ENCODE measurements at regions not wholly inside any gene's neighbourhood (a gene's known extent, or its start where the extent isn't known, plus 50 kb on each side); places are given as distances from the start of the nearest gene placed in this dataset.
"Not testable (repeated sequence)": the region's sequence is repeated elsewhere in the genome, so short reads cannot be mapped to it uniquely, and the experiment has no call there.

DNA sequence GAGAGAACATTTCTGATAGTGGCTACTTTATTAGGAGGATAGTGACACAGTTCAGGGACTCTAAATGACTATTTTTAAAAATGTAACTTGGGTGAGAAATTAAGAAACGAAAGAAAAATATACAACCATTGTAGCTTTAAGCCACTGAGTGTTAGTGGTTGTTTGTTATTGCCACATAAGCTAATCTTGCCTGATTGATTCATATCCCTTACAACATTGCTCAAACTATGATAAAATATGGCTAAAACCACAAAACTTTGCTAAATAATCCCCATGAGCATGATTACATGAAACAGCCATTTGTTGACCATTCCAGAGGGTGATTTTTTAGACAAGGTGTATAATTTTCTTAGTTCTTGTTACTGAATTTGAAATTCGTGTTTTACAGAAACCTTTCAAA is 343.4 kb downstream of the SLITRK5 start:
- no peak for DNase-seq (ENCODE audit: insufficient read length, low spot score)
- FAIRE-seq: no peak
- TF ChIP-seq, protein P1, sequence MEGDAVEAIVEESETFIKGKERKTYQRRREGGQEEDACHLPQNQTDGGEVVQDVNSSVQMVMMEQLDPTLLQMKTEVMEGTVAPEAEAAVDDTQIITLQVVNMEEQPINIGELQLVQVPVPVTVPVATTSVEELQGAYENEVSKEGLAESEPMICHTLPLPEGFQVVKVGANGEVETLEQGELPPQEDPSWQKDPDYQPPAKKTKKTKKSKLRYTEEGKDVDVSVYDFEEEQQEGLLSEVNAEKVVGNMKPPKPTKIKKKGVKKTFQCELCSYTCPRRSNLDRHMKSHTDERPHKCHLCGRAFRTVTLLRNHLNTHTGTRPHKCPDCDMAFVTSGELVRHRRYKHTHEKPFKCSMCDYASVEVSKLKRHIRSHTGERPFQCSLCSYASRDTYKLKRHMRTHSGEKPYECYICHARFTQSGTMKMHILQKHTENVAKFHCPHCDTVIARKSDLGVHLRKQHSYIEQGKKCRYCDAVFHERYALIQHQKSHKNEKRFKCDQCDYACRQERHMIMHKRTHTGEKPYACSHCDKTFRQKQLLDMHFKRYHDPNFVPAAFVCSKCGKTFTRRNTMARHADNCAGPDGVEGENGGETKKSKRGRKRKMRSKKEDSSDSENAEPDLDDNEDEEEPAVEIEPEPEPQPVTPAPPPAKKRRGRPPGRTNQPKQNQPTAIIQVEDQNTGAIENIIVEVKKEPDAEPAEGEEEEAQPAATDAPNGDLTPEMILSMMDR (IDR thresholded peaks at IDR 0.05; ENCODE audit: insufficient read depth, missing control alignments): no peak

DNA sequence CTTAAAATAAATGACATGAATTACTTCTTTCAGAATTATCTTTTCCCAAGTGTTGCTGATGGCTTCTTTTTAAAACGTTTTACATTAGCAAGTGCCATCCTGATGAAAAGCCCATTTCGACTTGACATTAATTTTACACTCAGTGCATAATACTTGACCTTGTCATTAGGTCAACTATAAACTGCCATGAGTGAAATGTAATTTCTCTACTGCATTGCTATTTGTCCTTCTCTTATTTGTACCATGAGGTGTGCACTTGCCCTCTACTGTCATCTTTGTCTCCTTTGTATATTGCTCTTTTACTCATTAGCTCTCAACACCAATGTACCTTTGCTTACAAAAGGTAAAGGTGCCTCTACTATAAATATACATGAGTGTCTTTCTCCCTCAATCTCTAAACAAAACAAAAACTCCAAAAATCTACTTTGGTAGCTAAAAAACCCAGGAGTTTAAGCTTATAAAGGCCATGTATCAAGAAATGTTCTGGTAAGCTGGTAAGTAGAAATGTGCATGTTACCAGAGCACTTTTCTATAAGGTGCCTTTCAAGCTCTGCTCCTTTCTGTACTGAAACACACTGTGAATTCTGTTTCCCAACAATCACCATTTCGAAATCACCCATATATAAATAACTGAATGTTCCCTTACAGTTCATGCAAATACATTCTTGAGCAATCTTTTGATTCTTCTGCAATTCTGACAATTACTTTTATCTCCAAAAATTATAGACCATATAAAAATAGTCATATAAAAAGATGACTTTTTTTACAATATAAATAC is 351.4 kb downstream of the SLITRK5 start:
- TF ChIP-seq, protein P1 (IDR thresholded peaks at IDR 0.05; ENCODE audit: insufficient read depth, missing control alignments): no peak
- no peak for FAIRE-seq
- no peak for DNase-seq (ENCODE audit: insufficient read length, low spot score)

DNA sequence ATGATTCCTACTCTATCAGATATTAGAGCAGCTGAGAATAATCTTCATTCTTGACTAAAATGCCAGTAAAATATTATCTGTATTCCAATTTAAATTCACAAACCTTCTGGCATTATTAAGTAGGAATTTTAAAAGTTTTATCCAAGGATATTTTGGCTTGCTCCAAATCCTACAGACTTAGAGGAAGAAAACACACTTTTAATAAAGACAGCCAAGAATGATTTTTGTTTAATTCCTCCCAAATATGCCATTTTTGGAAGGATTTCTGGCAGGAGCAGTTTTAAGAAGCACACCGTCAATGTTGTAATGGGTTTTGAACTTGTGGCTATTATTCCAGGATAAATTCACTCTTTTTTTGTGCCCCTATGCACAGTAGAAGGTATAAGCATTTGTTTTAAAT is 355.1 kb downstream of the SLITRK5 start:
- DNase-seq (ENCODE audit: insufficient read length, low spot score) (no peak), FAIRE-seq (no peak)
- TF ChIP-seq, protein P1 (IDR thresholded peaks at IDR 0.05; ENCODE audit: insufficient read depth, missing control alignments): no peak

DNA sequence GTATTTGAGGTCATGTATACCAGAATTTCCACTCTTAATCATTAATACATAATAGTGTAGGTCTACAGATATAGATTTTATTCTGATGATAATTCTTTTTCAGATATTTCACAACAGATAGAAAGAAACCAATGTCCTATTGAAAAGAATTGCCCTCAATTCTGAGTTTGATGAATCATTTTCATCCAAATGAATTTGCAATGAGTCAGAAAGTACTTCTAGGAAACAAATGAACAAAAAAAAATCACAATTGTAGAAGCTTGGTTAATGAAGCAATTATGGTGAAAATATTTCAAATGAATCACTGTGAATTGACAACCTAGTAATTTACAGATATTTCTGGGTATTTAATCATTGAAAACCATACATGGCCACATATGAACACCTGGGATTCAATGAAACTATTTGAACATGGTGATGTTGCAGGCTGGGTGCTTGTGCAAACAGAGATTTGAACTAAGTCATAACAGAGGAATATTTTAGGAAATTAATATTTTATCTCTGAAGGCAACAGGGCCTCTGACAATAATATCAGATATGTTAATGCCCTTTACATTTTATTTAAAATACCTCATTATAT is 360.9 kb downstream of the SLITRK5 start:
- FAIRE-seq (no peak), DNase-seq (ENCODE audit: insufficient read length, low spot score) (no peak)
- TF ChIP-seq, protein P1 (IDR thresholded peaks at IDR 0.05; ENCODE audit: insufficient read depth, missing control alignments): no peak

DNA sequence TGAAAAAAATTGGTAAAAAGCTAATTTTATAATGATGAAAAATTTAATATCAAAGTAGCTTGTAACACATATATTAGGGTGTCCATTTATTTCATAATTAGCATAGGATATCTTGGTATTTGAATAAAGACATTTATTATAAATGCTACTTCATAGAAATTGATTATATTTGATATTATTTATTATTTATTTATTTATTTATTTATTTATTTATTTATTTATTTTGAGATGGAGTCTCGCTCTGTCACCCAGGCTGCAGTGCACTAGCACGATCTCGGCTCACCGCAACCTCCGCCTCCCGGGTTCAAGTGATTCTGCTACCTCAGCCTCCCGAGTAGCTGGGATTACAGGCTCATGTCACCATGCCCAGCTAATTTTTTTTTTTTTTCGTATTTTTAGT is 365.0 kb downstream of the SLITRK5 start:
- FAIRE-seq; DNase-seq (ENCODE audit: insufficient read length, low spot score): not testable (repeated sequence)

DNA sequence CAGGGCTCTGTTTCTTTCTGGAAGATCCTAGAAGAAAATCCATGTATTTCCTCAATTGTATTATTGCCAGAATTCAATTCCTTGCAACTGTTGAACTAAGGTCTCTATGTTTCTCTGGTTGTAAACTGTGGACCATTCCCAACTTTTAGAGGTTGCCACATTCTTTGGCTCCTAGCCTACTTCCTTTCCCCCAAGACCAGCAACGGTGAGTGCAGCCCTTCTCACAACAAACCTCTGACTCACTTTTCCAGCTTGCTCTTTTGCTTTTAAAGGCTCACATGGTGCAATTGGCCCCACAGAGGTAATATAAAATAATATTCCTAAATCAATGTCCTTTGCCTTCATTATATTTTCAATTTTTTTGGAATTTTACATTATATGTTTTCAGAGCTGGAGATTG is 371.3 kb downstream of the SLITRK5 start:
- TF ChIP-seq, protein P1 (IDR thresholded peaks at IDR 0.05; ENCODE audit: insufficient read depth, missing control alignments): no peak
- no peak for FAIRE-seq
- DNase-seq (ENCODE audit: insufficient read length, low spot score): no peak

DNA sequence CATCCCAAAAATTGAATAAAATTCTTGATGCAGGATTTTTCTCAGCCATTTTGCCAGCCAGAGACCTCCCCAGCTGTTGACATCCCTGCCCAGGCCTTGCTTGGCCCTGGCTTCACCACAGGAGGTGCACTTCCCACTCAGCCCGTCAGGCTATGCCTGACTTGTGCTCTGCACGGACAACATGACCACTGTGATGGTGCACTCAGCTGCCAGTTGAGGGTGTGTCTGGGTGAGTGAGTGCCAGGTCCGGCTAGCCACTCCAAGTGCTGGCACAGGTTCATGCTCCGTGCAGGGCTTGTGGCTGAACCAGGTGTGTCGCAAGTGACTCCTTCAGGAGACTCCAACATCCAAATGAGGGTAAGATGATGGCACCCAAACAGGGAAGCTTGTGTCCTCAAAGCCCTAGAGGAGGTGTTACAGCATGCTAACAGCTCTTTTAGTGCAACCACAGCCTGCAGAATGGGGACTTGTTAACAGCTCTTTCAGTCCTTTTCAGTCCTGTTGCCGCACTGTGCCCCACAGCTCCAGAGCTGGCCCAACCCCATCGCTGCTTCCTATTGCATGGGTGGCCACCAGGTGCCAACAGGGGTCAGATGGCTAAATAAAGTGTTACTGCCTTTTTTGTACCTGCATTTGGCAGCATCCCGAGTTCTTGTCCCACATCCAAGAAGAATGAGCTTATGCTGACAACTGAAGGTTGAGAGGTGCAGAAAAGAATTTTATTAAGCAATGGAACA is 380.7 kb downstream of the SLITRK5 start:
- TF ChIP-seq, protein P1 (IDR thresholded peaks at IDR 0.05; ENCODE audit: insufficient read depth, missing control alignments): no peak
- FAIRE-seq (no peak), DNase-seq (ENCODE audit: insufficient read length, low spot score) (no peak)
